ENCODE measurements at regions not wholly inside any gene's neighbourhood (a gene's known extent, or its start where the extent isn't known, plus 50 kb on each side); places are given as distances from the start of the nearest gene placed in this dataset.

- no peak for DNase-seq (ENCODE audit: extremely low read depth, low read depth)
Measured at GRCh38 chr2:120666433-120666832, 69.2 kb upstream of the GLI2 start.

DNA sequence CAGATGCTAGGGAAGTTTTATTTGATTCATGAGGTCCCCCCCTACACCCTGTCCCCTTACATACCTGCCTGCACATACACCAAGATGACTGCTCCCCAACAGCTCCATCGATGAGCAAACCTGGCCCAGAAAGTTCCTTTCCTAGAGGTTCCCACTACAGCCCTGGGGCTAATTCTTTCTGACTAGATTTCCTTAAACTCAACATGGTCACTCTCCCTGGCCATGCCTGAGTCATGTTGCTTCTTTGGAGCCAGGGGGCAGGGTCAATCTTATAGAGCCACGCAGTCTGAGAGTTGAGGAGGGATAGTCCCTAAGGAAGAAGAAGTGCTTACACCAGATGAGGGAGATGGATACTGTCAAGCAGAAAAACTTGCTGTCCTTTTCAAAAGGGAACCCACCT lies 67.7 kb upstream of the GLI2 start:
- DNase-seq (ENCODE audit: extremely low read depth, low read depth) = no peak

GRCh38 chr2:120669121-120669952 lies 66.3 kb upstream of the GLI2 start:
- peak; percentile 9 for DNase-seq (ENCODE audit: extremely low read depth, low read depth)

DNA sequence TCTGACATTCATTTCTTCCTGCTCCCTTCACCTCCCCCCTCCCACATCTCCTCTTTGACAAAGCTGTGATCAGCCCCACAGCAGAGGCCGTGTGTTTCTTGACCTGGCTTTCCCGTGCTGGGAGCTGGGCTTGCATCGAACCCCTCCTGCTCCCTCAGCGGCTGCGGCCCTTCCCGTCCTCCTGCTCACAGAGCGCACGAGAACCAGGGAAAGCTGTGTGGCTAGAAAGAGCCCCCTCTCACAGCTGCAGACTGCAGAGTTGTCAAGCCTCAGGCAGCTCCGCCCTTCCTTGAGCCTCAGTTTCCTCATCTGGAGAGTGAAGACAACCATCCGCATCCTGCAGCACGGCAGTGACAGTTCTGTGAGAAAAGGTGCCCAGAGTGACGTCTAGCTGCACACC lies 65.7 kb upstream of the GLI2 start:
- DNase-seq (ENCODE audit: extremely low read depth, low read depth) = no peak

GRCh38 chr2:120670371-120670770 lies 65.3 kb upstream of the GLI2 start:
- DNase-seq (ENCODE audit: extremely low read depth, low read depth) = no peak

- no peak for DNase-seq (ENCODE audit: extremely low read depth, low read depth)
Measured at GRCh38 chr2:120670771-120671480, 64.7 kb upstream of the GLI2 start.

- DNase-seq (ENCODE audit: extremely low read depth, low read depth) = no peak
Measured at GRCh38 chr2:120672526-120673204, 63.0 kb upstream of the GLI2 start.

DNA sequence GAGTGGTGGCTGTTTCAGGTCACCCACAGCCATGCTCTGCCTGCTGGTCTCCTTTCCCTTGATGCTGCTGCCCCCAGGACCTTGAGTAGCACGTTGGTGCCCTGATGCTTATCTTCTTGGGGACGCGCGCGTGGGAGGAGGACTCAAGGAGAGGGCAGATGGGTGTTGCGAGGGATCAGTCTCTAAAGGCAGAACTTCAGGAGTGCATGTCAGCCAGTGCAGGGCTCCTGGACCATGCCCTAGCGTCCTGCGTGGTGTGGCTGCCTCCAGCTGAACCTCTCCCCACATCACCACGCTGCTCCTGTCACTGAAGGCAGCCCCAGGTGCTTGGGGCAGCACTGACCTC lies 62.5 kb upstream of the GLI2 start:
- no peak for DNase-seq (ENCODE audit: extremely low read depth, low read depth)

GRCh38 chr2:120673571-120674061 lies 62.1 kb upstream of the GLI2 start:
- DNase-seq (ENCODE audit: extremely low read depth, low read depth) = no peak

DNA sequence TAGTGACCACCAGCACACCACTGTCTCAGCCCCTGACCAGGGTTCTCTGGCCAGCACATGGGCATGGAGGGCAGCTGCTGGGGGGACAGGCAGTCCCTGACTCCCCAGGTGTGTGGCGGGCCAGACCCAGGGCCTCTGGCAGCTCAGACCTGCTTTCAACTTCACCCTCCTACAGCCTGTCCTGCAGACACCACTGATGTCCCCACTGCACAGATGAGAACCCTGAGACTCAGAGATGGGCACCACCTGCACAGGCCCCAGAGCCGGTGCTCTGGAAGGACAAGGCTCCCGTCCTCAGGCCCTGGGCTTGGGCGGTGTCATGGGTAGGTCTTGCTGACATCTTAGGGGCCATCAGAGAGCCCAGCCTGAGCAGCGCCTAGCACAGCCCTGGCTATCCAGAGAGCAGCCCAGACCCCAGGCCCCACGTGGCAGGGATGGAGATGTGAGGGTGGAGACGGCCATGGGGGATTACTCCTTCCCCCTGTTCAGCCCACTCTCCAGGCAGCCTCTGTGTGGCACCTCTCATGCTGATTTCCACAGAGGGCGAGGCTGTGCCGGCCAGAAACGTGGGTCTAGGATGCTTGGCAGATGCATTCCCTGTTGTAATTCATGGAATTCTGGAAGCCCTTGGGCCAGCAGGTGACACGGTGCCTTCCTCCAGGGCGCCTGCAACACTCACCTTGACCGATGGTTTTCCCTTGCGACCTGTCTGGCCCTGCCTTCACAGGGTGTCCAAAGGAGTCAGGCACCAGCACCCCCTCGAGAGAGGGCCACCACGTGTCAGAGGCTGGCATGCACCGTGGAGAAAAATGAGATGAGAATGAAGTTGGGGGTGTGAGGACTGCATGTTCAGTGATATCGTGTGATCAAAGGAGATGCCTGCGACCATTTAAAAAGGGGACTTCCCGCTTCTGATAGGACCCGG lies 61.2 kb upstream of the GLI2 start:
- no peak for DNase-seq (ENCODE audit: extremely low read depth, low read depth)

GRCh38 chr2:120675460-120676130 lies 60.1 kb upstream of the GLI2 start:
- peak; percentile 24 for DNase-seq (ENCODE audit: extremely low read depth, low read depth)

- DNase-seq (ENCODE audit: extremely low read depth, low read depth) = no peak
Measured at GRCh38 chr2:120677221-120677620, 58.4 kb upstream of the GLI2 start.

DNA sequence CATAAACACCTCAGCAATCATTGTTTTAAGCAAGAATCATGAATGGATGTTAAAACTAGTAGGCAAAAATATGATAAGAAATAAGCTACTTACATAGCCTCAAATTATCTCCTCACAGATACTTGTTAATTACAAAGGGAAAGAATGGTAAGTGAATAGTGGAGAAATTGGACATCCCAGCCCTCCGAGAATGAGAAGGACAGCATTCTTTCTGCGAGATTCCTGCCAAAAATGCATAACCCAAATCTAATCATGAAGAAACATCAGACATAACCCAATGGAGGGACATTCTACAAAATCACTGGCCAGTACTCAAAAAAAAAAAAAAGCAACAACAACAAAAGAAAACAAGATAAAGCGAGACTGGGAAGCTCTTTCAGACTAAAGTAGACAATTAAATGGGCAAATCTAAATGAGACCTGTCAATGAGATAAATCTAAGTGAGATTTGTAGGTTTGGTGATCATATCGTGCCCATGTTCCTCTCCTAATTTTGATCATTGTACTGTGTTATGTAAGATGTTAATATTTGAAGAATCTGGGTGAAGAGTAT lies 57.9 kb upstream of the GLI2 start:
- no peak for DNase-seq (ENCODE audit: extremely low read depth, low read depth)

DNA sequence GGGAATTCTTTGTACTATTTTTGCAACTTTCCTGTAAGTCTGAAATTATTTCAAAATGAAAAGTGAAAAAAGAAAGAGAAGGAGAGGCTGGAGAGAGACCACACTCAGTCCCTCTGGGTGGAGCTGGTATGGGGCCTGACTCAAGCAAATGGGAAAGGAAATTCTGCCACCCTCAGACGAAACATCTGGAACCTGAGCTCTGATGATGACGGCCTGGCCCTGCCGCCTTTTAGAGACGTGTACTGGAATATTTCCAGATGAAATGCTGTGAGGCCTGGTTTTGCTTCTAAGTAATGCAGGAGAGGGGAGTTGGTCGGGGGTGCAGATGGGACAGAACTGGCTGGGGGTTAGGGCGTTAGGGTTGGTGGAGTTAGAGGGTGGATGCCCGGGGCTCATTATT lies 57.4 kb upstream of the GLI2 start:
- DNase-seq (ENCODE audit: extremely low read depth, low read depth) = no peak

DNA sequence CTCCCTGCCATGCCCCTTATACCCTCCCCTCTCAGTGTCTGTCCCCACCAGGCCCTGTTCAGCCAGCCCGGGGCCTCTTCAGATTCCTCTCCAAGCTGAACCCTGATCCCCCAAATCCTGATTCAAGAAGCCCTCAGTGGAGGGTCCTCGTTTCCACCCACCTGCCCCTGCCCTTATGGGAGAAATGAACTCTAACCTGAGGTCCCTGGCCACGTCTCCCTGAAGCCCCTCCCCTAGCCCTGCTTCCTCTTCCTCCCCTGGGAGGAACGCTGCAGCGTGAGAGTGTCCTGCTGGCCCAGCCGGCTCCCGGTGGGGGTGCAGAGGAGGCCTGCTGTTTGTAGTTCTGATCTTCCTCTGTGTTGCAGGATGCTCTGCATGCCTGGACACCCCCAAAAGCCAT lies 56.7 kb upstream of the GLI2 start:
- no peak for DNase-seq (ENCODE audit: extremely low read depth, low read depth)

GRCh38 chr2:120679526-120679925 lies 56.1 kb upstream of the GLI2 start:
- DNase-seq (ENCODE audit: extremely low read depth, low read depth) = no peak

DNA sequence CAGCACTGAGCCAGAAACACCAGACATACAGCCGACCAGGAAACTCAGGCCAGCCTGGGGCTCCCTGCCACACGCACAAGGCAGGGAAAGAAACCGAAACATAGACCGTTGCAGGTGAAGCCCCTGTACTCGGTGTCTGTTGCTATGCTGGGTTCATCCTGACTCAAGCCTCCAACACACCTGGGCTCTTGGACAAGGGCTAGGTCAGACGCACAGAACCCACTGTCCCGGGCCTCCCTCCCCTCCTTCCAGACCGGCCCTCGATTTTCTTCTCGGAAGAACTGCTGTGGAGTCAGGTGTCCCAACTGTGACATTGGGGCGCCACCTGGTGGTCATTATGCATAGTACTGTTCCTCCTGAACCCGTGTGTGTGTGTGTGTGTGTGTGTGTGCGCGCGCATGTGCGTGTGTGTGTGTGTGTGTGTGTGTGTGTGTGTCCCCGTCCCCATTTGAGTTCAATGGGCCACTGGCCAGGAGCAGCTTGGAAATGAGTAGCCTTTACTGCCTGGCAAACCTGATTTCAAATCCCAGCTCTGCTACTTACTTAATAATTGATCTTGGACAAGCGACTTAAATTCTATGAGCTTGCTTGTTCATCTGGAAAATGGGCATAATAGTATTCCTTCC lies 55.4 kb upstream of the GLI2 start:
- peak; percentile 85 for DNase-seq (ENCODE audit: extremely low read depth, low read depth)

GRCh38 chr2:120681181-120681580 lies 54.5 kb upstream of the GLI2 start:
- no peak for DNase-seq (ENCODE audit: extremely low read depth, low read depth)

DNA sequence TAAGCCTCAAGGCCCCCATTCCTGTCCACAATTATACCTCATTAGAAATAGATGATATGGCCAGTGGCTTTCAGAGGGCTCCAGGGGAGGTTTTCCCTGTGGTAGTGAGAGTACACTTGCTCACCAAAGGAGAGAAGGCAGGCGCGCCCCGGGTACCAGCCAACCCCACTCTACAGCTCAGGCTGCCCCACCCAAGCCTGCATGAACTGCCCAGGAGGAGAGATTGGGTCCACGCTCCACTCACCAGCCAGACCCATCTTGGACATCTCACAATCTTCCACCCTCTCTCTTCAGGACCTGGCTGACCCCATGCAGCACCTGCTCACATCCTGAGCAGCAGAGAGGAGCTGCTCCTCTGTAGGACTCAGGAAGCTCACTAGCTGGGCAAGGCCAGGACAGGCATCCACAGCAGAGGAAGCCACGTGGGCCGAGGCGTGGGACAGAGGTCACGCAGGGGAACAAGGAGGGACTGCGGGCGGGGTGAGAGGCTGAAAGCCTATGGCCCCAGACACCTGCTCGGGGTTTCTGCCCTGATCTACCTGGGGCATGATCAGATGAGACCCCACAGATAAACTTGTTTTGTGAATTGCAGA lies 53.9 kb upstream of the GLI2 start:
- no peak for DNase-seq (ENCODE audit: extremely low read depth, low read depth)

Measured in NCI-H460 (cell line).